ENCODE measurements at regions not wholly inside any gene's neighbourhood (a gene's known extent, or its start where the extent isn't known, plus 50 kb on each side); places are given as distances from the start of the nearest gene placed in this dataset.

DNA sequence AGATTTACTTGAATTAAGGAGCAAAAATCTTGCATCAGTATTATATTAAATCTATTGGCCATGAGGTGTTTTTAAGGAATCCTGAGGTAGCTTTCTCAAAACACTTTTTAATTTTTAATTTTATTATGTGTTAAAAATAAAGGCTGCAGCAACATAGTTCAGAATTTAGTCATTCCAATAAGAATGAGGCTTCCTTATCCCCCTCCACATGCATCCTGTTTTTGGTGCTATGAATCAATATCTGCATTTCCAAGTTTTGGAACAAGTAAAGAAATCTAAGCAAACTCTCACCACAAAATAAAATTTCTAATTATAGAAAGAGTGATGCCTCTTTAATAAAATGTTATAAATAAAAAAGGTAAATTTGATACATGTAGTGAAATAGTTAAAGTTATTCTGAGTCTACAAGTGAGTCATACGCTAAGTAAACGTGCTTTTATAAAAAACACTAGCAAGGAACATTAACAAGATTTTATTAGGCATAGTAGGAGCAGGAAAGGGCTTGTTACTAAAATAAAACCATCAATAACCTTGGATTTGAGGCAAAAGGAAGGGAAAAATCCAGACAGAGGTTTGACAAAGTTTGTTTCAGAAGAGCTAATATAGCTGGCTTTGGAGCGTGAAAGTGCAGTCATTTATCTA, 1218.0 kb downstream of the NSUN3 start (continued):
- TF ChIP-seq TAF15 (IDR thresholded peaks at IDR 0.05; ENCODE audit: low read depth, low read length) (no peak), MBD2 (IDR thresholded peaks at IDR 0.05; ENCODE audit: borderline replicate concordance, low read depth) (no peak), TGIF2 (CRISPR knock-in tag; IDR thresholded peaks at IDR 0.05) (no peak)

- Histone ChIP-seq H3K4me1 (replicated peaks in 1 of 2; ENCODE audit: control insufficient read depth in 2 of 2, insufficient read depth in 2 of 2, low read length in 2 of 2) (no peaks in the 10 kb centered on the region), H3K27ac (ENCODE audit: extremely low read depth, low read depth, low read length) (no peak overlapping the region), H3K4me3 (no peak overlapping the region), H3K9ac (ENCODE audit: insufficient read depth in 1 of 2, low read depth in 2 of 2, low read length in 2 of 2) (no peak overlapping the region), H3K36me3 (ENCODE audit: control insufficient read depth, insufficient read depth, low read length) (no peaks in the 10 kb centered on the region), H3K9me3 (replicated peaks; ENCODE audit: control insufficient read depth, insufficient read depth, low read depth, low read length) (no peaks in the 10 kb centered on the region), H3K27me3 (ENCODE audit: control insufficient read depth in 2 of 2, insufficient read depth in 2 of 2, low read length in 2 of 2) (no peaks in the 10 kb centered on the region), H4K20me1 (replicated peaks; ENCODE audit: control insufficient read depth, insufficient read depth, low read length) (no peaks in the 10 kb centered on the region), H3K9me1 (ENCODE audit: control insufficient read depth, insufficient read depth, low read length) (no peaks in the 10 kb centered on the region), H3K79me2 (ENCODE audit: control insufficient read depth, insufficient read depth, low read length) (no peaks in the 10 kb centered on the region), H2AFZ (ENCODE audit: low read depth, low read length) (no peak overlapping the region), H3K4me2 (ENCODE audit: insufficient read depth, low read length) (no peak overlapping the region)
- WGBS (ENCODE audit: insufficient coverage, low coverage, missing lambda C conversion rate) = 0% methylated on average over 2 of the region's 2 CpGs
- BruUV-seq (replicated peaks) = no TSS peak
- DNase-seq (ENCODE audit: extremely low read depth in 1 of 4, low spot score in 3 of 4) (no peak), ATAC-seq (no peak), FAIRE-seq (no peak)
- ChIA-PET CTCF (ENCODE audit: low intra/inter-chr PET ratio) (no interaction called here), POLR2A (no interaction called here)
- in situ Hi-C loops (cut with MboI) (no loop called here), intact Hi-C loops (cut with micrococcal nuclease) (no loop called here)
- TF ChIP-seq ZNF785 (CRISPR knock-in tag; IDR thresholded peaks at IDR 0.05) (no peak), MBD2 (IDR thresholded peaks at IDR 0.05; ENCODE audit: borderline replicate concordance, low read depth) (no peak), BRD9 (IDR thresholded peaks at IDR 0.05; ENCODE audit: low read depth, partially characterized antibody) (no peak), KLF13 (tag; IDR thresholded peaks at IDR 0.05; ENCODE audit: borderline replicate concordance, low read depth) (no peak), KAT7 (CRISPR knock-in tag; IDR thresholded peaks at IDR 0.05; ENCODE audit: borderline replicate concordance) (no peak), ID3 (CRISPR knock-in tag; IDR thresholded peaks at IDR 0.05) (no peak), ID3 (tag; IDR thresholded peaks at IDR 0.05) (no peak), RAD21 (CRISPR knock-in tag; conservative IDR thresholded peaks at IDR 0.05 in 1 of 2, IDR thresholded peaks at IDR 0.05 in 1 of 2) (no peak), ZZZ3 (IDR thresholded peaks at IDR 0.05) (no peak), ZNF165 (CRISPR knock-in tag; IDR thresholded peaks at IDR 0.05; ENCODE audit: borderline replicate concordance) (no peak)
- TF ChIP-seq, protein P1, sequence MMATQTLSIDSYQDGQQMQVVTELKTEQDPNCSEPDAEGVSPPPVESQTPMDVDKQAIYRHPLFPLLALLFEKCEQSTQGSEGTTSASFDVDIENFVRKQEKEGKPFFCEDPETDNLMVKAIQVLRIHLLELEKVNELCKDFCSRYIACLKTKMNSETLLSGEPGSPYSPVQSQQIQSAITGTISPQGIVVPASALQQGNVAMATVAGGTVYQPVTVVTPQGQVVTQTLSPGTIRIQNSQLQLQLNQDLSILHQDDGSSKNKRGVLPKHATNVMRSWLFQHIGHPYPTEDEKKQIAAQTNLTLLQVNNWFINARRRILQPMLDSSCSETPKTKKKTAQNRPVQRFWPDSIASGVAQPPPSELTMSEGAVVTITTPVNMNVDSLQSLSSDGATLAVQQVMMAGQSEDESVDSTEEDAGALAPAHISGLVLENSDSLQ (IDR thresholded peaks at IDR 0.05) = no peak
Observed at GRCh38 chr3:95289295-95289694, 1226.4 kb downstream of the NSUN3 start.

Data from K562 (cell line).